ENCODE measurements at regions not wholly inside any gene's neighbourhood (a gene's known extent, or its start where the extent isn't known, plus 50 kb on each side); places are given as distances from the start of the nearest gene placed in this dataset.
A peak's percentile ranks its signal among the peaks of the same experiment; 100 is the strongest.

DNA sequence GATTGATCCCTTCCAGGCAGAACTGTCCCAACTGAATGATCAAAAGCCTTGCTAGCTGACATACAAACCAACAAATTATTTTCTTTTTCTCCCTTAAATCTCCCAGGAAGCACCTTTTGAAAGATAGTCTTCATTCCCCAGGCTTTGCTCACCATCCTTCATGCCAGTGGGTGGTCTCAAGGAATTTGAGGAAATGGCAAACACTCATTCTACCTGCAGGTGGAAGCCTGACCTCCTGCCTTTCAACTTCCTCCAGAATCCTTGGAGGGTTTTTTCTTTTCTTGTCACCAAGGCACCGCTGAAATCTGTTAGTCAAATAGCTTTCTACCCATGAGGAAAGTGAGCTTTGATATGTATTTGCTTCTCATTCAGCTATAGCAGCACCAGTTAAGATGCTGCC, 128.5 kb downstream of the WIF1 start (continued):
- 0 out of 4 replicates have a peak, but pooled peaks of 1 of the 3 experiments have one; percentile 5 for TF ChIP-seq CTCF (IDR thresholded peaks at IDR 0.05; ENCODE audit: control extremely low read depth in 1 of 3, insufficient read depth in 1 of 3, low read depth in 1 of 3, low read length in 3 of 3)
- no peak for TF ChIP-seq RNF2 (IDR thresholded peaks at IDR 0.05; ENCODE audit: borderline replicate concordance, low read depth, low read length, missing control alignments, poor library complexity, severe bottlenecking)
- TF ChIP-seq YY1 (IDR thresholded peaks at IDR 0.05; ENCODE audit: low read depth, low read length) = no peak
- TF ChIP-seq ASH2L (IDR thresholded peaks at IDR 0.05; ENCODE audit: low read length) = no peak
- no peak for TF ChIP-seq KDM4A (IDR thresholded peaks at IDR 0.05; ENCODE audit: low read depth, low read length, severe bottlenecking)
- no peak for TF ChIP-seq CHD2 (IDR thresholded peaks at IDR 0.05; ENCODE audit: low read length)
- TF ChIP-seq RAD21 (IDR thresholded peaks at IDR 0.05 in 1 of 2, conservative IDR thresholded peaks at IDR 0.05 in 1 of 2; ENCODE audit: low read depth in 2 of 2, low read length in 2 of 2) = peak in 1 of 2 experiments; percentile 46; a peak in 3 of 4 replicates
- peak; percentile 4; the same call in 1 of the 2 replicates for TF ChIP-seq JUND (IDR thresholded peaks at IDR 0.05; ENCODE audit: low read length)
- no peak for TF ChIP-seq SRF (IDR thresholded peaks at IDR 0.05; ENCODE audit: low read depth, low read length)
- no peak for TF ChIP-seq SP1 (IDR thresholded peaks at IDR 0.05; ENCODE audit: low read depth, low read length)
- TF ChIP-seq KDM5A (IDR thresholded peaks at IDR 0.05; ENCODE audit: low read length) = no peak
- no peak for TF ChIP-seq GABPA (IDR thresholded peaks at IDR 0.05; ENCODE audit: borderline replicate concordance, insufficient read depth, low read length)
- 0 out of 4 replicates have a peak, but pooled peaks of 1 of the 2 experiments have one; percentile 46 for TF ChIP-seq HDAC2 (IDR thresholded peaks at IDR 0.05; ENCODE audit: borderline replicate concordance in 1 of 2, low read depth in 2 of 2, low read length in 2 of 2)
